ENCODE measurements at regions not wholly inside any gene's neighbourhood (a gene's known extent, or its start where the extent isn't known, plus 50 kb on each side); places are given as distances from the start of the nearest gene placed in this dataset.
"Not testable (repeated sequence)": the region's sequence is repeated elsewhere in the genome, so short reads cannot be mapped to it uniquely, and the experiment has no call there.

DNA sequence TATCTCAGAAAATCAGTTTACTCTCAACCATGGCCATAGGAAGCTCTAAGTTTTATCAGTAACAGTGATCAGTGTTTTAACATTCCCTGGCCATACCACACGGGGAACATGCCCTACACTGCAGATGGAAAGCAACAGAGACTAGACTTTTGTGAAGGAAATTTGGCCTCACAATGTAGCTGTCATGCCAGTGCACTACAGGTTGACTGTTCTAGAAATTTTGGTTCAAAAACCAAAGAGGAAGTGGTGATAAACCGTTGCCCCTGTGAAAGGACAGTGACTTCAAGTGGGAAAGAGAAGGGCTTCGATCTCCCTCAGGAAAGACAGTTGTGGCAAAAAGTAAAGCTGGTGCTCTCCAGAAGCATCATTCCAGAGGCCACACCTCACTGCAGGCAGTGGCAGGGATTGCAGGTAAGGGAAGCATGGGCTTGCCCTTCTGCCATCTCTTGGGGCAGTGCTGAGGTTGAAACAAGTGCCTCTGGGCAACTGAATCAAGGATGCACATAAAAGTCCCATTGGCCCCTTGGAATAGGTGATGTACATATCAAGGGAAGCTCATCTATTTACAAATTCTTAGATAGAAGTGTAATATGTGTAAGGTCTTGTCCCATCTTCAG, 143.4 kb downstream of the PPIAL4A start:
- TF ChIP-seq, protein P1, sequence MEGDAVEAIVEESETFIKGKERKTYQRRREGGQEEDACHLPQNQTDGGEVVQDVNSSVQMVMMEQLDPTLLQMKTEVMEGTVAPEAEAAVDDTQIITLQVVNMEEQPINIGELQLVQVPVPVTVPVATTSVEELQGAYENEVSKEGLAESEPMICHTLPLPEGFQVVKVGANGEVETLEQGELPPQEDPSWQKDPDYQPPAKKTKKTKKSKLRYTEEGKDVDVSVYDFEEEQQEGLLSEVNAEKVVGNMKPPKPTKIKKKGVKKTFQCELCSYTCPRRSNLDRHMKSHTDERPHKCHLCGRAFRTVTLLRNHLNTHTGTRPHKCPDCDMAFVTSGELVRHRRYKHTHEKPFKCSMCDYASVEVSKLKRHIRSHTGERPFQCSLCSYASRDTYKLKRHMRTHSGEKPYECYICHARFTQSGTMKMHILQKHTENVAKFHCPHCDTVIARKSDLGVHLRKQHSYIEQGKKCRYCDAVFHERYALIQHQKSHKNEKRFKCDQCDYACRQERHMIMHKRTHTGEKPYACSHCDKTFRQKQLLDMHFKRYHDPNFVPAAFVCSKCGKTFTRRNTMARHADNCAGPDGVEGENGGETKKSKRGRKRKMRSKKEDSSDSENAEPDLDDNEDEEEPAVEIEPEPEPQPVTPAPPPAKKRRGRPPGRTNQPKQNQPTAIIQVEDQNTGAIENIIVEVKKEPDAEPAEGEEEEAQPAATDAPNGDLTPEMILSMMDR (IDR thresholded peaks at IDR 0.05 in 8 of 11, conservative IDR thresholded peaks at IDR 0.05 in 3 of 11), result not testable (repeated sequence)
- not testable (repeated sequence) for TF ChIP-seq POLR2A, POLR2AphosphoS5 (IDR thresholded peaks at IDR 0.05)
